Transverse colon (tissue), 3 donors: ENCODE measurements at regions not wholly inside any gene's neighbourhood (a gene's known extent, or its start where the extent isn't known, plus 50 kb on each side); places are given as distances from the start of the nearest gene placed in this dataset.

Experiments
- EP300 ChIP-seq: sonication (generic); formaldehyde crosslinking; IDR thresholded peaks from one replicate; pipeline ENCODE4 v1.6.1; 2017; ENCODE audit warnings: antibody characterized with exemption, low read depth
- POLR2A ChIP-seq: fragments of 450-650 bp; IDR thresholded peaks from one replicate; pipeline ENCODE4 v1.6.1; 2016; ENCODE audit warnings: antibody characterized with exemption, mild to moderate bottlenecking, moderate library complexity
- TF ChIP-seq, protein P1 (sequence below), 5 experiments: fragments of 200-600 bp in 3 of 5; fragments of 450-650 bp in 2 of 5; sonication (generic) in 3 of 5; IDR thresholded peaks; 1 replicate in 2 of 5; 2 replicates in 3 of 5; pipeline ENCODE4 v1.5.1; 2016 to 2017; ENCODE audit warnings: antibody characterized with exemption in 5 of 5, inconsistent platforms in 3 of 5, mild to moderate bottlenecking in 2 of 5, moderate library complexity in 1 of 5

DNA sequence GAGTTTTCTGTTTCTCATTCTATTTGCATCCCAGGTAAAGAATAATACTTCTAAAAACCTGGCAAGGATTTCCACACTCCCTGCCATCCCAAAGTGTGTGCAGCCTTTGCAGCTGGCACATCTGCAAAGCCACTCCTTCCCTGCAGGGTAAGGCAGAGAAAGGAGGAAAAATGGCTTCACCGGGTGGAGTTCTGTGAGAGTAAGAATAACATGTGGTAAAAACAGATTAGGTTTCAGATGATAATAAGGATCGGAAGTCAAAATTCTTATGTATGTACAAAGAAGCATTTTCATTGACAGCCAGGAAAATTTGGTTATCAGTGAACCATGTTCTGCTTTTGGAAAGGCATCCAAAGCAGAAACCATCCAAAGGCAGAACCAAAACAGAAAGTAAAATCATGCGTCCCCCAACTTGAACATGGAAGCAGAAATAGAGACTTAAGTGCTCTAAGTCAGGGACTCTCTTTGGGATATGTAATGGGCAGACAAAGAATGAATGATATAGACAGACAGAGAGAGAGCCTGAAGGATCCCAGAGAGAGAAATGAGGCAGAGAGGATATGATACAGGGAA lies 192.6 kb upstream of the CCDC196 start:
- TF ChIP-seq, protein P1, sequence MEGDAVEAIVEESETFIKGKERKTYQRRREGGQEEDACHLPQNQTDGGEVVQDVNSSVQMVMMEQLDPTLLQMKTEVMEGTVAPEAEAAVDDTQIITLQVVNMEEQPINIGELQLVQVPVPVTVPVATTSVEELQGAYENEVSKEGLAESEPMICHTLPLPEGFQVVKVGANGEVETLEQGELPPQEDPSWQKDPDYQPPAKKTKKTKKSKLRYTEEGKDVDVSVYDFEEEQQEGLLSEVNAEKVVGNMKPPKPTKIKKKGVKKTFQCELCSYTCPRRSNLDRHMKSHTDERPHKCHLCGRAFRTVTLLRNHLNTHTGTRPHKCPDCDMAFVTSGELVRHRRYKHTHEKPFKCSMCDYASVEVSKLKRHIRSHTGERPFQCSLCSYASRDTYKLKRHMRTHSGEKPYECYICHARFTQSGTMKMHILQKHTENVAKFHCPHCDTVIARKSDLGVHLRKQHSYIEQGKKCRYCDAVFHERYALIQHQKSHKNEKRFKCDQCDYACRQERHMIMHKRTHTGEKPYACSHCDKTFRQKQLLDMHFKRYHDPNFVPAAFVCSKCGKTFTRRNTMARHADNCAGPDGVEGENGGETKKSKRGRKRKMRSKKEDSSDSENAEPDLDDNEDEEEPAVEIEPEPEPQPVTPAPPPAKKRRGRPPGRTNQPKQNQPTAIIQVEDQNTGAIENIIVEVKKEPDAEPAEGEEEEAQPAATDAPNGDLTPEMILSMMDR (IDR thresholded peaks at IDR 0.05), result no peak
- no peak for TF ChIP-seq POLR2A
- no peak for TF ChIP-seq EP300
